ENCODE measurements at regions not wholly inside any gene's neighbourhood (a gene's known extent, or its start where the extent isn't known, plus 50 kb on each side); places are given as distances from the start of the nearest gene placed in this dataset.

GRCh38 chr21:28154121-28154520, 838.6 kb downstream of the LTN1 start:
- TF ChIP-seq CTCF (conservative IDR thresholded peaks at IDR 0.05; ENCODE audit: low read depth, low read length) (no peak), EZH2 (IDR thresholded peaks at IDR 0.05; ENCODE audit: borderline replicate concordance, low read depth, low read length, poor library complexity, severe bottlenecking) (no peak)

All from A673 (cell line).